Calu3 (cell line): ENCODE measurements at regions not wholly inside any gene's neighbourhood (a gene's known extent, or its start where the extent isn't known, plus 50 kb on each side); places are given as distances from the start of the nearest gene placed in this dataset.

Source experiments
- BruUV-seq: library from RNA; stranded (reverse); fragments of 400-500 nt; replicated peaks from 2 replicates; lab custom pipeline; 2021; lab: Mats Ljungman, UMichigan
- CTCF ChIA-PET: fragments of 300-600 bp; sonication (Branson Sonifier 250); formaldehyde crosslinking; loops from one replicate; lab custom pipeline; 2022; ENCODE audit warnings: antibody characterized with exemption; lab: Charles Lee
- DNase-seq: peaks from one replicate; pipeline ENCODE4 v3.0.0; 2022
- H3K27ac Mint-ChIP-seq: one replicate; pipeline ENCODE4 v1.8.0; 2022; ENCODE audit warnings: mixed read lengths; ENCODE audit not compliant: unreplicated experiment
- H3K27me3 Mint-ChIP-seq: one replicate; pipeline ENCODE4 v1.8.0; 2022; ENCODE audit warnings: mixed read lengths; ENCODE audit not compliant: unreplicated experiment
- H3K36me3 Mint-ChIP-seq: one replicate; pipeline ENCODE4 v1.8.0; 2022; ENCODE audit warnings: mild to moderate bottlenecking, moderate library complexity, mixed read lengths; ENCODE audit not compliant: insufficient read depth, unreplicated experiment
- H3K4me1 Mint-ChIP-seq: one replicate; pipeline ENCODE4 v1.8.0; 2022; ENCODE audit warnings: mild to moderate bottlenecking, low read depth, mixed read lengths; ENCODE audit not compliant: unreplicated experiment
- H3K4me3 Mint-ChIP-seq: one replicate; pipeline ENCODE4 v1.8.0; 2022; ENCODE audit warnings: mild to moderate bottlenecking, low read depth, moderate library complexity, mixed read lengths; ENCODE audit not compliant: unreplicated experiment
- H3K9me3 Mint-ChIP-seq: one replicate; pipeline ENCODE4 v1.8.0; 2022; ENCODE audit warnings: low read depth, mixed read lengths; ENCODE audit not compliant: unreplicated experiment
- intact Hi-C: fragments of 100-400 bp; cut with micrococcal nuclease; formaldehyde crosslinking; loops from one replicate; pipeline ENCODE4 v1.10.0; 2022; ENCODE audit not compliant: unreplicated experiment
- TF ChIP-seq, protein P1 (sequence below): fragments of 200-600 bp; IDR thresholded peaks from one replicate; pipeline ENCODE4 v1.8.0; 2022; ENCODE audit warnings: antibody characterized with exemption; ENCODE audit not compliant: unreplicated experiment

DNA sequence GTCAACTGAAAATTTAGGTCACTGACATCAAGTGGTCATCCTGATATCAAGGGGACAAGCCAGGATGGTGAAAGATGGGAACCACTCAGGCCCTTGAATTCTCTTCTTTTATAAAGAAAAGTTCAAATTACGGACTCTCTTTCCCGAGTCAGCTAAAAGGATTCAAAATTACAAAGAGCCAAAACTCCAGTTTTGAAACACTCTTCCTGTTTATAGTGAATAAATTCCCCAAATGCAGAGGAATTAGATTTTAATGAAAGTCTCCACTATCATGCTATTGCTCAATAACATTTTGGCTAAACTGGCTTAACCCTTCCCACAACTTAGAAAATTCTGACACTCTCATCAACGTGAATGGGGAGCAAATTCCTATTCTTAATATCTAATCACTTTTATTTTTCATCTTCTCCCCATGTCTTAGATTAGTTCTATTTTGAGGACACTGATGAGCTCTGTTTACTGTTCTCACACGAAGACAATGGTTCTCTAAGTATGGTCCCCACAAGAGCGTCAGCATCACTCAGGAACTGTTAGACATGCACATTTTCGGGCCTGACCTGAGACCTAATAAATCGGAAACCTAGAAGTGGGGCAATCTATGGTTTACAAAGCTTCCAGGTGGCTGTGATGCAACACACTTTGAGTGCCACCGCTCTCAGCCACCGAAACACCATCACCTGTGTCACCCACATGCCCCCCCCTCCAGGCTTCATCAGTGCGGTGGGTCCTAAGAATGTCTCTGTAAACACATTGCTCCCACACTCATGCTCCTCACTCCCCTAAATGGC, 64.4 kb upstream of the TIAM1 start:
- Mint-ChIP-seq H3K4me1 (no peaks in the 10 kb centered on the region), H3K27me3 (no peaks in the 10 kb centered on the region), H3K4me3 (no peak overlapping the region), H3K36me3 (no peaks in the 10 kb centered on the region), H3K27ac (no peak overlapping the region), H3K9me3 (no peaks in the 10 kb centered on the region)
- DNase-seq, result no peak
- CTCF ChIA-PET, result interaction anchor here (0.7 kb wide), 1 partner anchor 464 kb away, joined by 3 read pairs; no protein-coding TSS in a partner anchor
- BruUV-seq, result no TSS peak
- intact Hi-C loops, result no loop called here
- TF ChIP-seq, protein P1, sequence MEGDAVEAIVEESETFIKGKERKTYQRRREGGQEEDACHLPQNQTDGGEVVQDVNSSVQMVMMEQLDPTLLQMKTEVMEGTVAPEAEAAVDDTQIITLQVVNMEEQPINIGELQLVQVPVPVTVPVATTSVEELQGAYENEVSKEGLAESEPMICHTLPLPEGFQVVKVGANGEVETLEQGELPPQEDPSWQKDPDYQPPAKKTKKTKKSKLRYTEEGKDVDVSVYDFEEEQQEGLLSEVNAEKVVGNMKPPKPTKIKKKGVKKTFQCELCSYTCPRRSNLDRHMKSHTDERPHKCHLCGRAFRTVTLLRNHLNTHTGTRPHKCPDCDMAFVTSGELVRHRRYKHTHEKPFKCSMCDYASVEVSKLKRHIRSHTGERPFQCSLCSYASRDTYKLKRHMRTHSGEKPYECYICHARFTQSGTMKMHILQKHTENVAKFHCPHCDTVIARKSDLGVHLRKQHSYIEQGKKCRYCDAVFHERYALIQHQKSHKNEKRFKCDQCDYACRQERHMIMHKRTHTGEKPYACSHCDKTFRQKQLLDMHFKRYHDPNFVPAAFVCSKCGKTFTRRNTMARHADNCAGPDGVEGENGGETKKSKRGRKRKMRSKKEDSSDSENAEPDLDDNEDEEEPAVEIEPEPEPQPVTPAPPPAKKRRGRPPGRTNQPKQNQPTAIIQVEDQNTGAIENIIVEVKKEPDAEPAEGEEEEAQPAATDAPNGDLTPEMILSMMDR, result no peak

DNA sequence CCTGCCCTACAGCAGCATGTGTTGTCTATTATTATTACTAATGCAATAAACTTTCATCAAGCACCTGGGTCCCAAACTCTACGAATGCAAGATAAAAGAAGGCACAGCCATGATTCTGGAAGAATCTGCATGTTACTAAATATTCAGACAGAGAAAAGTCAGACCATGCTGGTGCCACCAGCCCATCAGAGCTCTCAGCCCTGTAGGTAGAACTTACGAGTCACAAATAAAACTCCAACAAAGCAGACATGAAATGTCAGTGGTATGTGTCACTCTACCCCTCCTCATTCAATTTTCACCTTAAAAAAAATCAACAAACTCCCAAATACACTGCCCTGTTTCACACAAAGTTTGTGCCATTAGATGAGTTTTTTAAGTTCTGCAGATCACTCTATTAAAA, 62.4 kb upstream of the TIAM1 start:
- Mint-ChIP-seq H3K4me3 (no peak overlapping the region), H3K9me3 (no peaks in the 10 kb centered on the region), H3K27ac (no peak overlapping the region), H3K36me3 (no peaks in the 10 kb centered on the region), H3K27me3 (no peaks in the 10 kb centered on the region), H3K4me1 (no peaks in the 10 kb centered on the region)
- TF ChIP-seq, protein P1, result no peak
- intact Hi-C loops, result no loop called here
- no peak for DNase-seq
- CTCF ChIA-PET, result no interaction called here
- BruUV-seq, result no TSS peak

DNA sequence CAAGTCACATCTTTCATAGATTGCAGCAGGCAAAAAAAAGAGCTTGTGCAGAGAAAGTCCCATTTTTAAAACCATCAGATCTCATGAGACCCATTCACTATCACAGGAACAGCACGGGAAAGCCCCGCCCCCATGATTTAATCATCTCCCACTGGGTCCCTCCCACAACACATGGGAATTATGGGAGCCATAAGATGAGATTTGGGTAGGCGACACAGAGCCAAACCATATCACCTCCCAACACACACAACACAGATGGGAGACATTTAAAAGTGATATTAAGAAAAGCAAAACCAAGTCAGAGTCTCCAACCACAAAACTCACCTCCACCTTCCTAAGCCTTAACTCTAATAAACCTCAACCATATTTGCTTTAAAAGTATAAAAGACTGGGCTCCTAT, 61.5 kb upstream of the TIAM1 start:
- H3K4me1 Mint-ChIP-seq, result no peaks in the 10 kb centered on the region
- CTCF ChIA-PET, result no interaction called here
- no peaks in the 10 kb centered on the region for H3K9me3 Mint-ChIP-seq
- no TSS peak for BruUV-seq
- intact Hi-C loops, result no loop called here
- no peaks in the 10 kb centered on the region for H3K27me3 Mint-ChIP-seq
- no peaks in the 10 kb centered on the region for H3K36me3 Mint-ChIP-seq
- H3K27ac Mint-ChIP-seq, result no peak overlapping the region
- TF ChIP-seq, protein P1, result no peak
- no peak overlapping the region for H3K4me3 Mint-ChIP-seq
- no peak for DNase-seq

DNA sequence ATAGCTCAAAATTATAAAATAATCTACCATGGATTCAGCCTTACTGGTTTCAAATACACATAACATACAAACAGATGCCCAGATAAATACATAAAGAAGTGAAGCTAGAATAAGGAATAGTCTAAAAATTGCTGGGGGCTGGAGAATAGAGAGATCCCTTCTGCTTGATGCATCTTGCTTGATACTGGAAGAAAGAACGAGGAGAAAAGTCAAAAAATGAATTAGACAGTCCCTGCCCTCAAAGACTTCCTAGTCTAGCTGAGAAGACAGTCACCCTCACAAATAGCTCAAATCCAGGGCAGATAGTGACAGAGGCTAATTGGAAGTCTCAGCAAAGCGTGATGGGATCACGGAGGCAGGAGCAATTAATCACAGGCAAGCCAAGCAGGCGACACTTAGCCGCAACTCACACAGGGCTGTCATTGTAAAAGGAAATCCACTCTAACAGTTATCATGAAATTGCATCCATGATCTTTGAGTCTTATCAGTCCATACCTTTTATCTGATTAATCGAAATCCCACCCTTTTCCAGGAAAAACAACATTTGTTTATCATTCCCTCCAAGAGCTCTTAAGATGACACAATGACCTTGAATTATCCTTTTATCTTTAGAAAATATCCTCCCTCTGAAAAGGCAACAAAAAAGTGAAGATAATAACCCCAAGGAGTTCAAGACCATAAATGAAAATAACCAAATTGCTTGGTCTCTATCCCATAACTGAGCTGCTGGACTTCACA, 59.7 kb upstream of the TIAM1 start:
- intact Hi-C loops, result no loop called here
- CTCF ChIA-PET, result no interaction called here
- H3K36me3 Mint-ChIP-seq, result no peaks in the 10 kb centered on the region

More for the DNA sequence above, 59.7 kb upstream of the TIAM1 start:
- BruUV-seq, result no TSS peak
- no peaks in the 10 kb centered on the region for H3K9me3 Mint-ChIP-seq
- no peak overlapping the region for H3K27ac Mint-ChIP-seq
- DNase-seq, result no peak
- H3K4me3 Mint-ChIP-seq, result no peak overlapping the region
- H3K27me3 Mint-ChIP-seq, result no peaks in the 10 kb centered on the region
- TF ChIP-seq, protein P1, result no peak
- H3K4me1 Mint-ChIP-seq, result no peaks in the 10 kb centered on the region
